Stimulated activated CD8-positive, alpha-beta memory T cell treated with anti-CD3 and anti-CD28 coated beads, Interleukin-7, amount 100 ng/mL, for 48 hours (primary cell): ENCODE measurements at regions not wholly inside any gene's neighbourhood (a gene's known extent, or its start where the extent isn't known, plus 50 kb on each side); places are given as distances from the start of the nearest gene placed in this dataset.

ENCODE experiments used
- DNase-seq, 2 donors: peaks; one replicate each; pipeline ENCODE4 v3.0.0-alpha.2; 2020; ENCODE audit warnings: low read depth in 1 of 2; ENCODE audit errors: extremely low read depth in 1 of 2

DNA sequence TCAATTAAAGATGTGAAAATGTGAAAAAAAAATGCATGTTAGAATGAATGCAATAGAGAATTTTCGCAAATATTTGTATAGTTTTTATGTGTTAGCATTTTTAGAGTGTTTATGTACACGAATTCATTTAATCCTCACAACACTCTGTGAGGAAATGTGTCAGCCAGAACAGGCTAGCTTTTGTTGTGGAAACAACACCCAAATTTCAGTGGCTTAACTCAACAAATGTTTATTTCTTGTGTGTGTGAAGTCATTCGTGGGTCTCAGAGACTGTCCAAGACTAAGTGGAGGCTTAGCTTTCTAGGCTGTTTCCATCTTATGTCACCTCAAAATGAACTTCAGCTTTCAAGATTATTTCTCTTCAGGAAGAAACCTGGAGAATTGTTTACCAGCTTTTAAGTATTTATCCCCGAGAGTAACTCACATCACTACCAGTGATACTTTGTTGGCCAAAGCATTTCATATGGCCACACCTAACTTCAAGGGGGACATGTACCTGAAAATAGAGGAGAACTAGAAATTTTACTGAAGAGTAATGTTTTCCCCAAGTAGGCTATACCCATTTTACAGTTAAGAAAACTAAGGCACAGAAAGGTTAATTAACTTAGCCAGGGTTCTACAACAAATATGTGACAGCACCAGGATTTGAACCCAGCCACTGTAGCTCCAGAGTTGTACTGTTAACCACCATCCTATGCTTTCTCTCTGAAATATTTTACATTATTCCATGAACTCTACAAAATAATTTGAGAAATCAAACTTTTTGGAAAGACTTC is 306.1 kb downstream of the QKI start:
- no peak for DNase-seq

DNA sequence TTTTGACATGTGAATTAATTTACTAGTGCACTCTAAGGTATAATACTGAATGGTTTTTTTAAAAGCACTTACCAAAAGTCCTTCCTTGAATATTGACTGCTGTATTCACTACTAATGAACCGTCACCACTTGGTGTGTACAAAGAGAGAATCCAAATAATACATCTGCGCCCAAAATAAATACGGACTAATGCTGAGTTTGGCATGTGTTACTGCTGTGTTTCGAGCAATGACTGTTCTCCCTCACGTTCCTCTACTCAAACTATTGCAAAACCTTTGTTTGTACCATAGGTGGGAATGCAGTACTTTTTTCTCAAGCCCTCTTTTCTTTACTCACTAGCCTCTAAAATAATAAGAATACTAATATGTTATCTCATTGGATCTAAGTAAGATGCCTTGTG is 305.5 kb downstream of the QKI start:
- no peak for DNase-seq

DNA sequence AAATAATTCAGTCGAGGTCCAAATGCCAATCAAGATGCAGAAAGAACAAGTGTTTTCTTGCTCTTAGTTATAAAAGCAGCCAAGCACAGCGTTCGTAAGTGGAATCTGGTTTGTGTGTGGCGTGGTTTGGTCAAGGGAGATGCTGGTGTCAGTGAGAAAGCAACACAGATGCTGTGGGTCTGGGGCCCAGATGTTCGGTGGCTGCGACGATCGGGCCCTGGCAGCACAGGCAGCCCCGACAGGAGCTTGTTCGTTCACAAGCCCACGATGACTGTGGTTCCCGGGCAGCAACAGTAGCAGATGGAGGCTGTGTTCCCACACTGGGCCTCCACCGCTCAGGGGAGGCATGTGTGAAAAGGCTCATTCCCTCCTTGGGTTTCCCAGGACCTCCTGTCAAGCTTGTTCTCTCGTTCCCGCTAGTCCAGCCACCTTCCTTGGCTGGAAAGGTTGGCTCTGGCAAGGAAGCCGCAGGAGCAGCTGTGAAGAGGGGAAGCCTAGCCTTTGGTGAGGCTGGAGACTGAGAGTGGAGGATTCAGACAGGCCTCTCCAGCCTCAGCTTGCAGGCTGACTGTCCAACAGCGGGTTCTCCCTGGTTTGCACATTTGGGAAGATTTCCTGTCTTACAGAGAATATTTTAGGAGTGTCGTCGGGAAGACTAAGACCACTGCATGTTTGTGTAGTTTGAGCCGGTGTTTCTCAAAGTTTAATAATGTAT is 304.7 kb downstream of the QKI start:
- no peak for DNase-seq

- no peak for DNase-seq
Observed at GRCh38 chr6:163718537-163718936, 304.0 kb downstream of the QKI start.

DNA sequence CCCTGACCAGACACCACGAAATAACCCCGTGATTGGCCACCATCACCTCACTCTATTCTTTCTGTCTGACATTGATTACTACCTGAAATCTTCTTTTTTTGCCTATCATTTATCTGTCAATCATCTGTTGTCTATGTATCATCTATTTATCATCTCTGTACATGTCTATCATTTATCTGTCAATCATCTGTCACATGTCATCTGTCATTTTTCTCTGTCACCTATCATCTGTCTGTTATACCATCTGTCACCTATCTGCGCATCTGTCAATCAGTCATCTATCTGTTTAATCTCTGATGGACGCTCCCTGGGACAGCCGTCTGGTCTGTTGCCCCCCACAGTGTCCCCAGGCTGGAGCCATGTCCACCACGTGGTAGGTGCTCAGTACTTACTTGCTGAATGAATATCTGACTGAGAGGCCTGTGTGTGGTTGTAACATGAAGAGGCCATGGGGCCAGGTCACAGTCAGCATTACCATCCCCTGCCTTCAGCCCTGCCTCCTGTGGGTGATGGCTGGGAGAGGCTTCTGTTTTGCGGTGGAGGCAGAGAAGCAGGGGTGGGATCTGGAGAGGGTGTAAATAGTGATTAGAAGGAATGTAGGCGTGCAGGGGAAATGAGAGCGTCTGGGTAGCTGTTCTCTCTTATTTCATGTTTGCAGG is 302.7 kb downstream of the QKI start:
- no peak for DNase-seq

GRCh38 chr6:163716690-163717089 is 302.2 kb downstream of the QKI start:
- no peak for DNase-seq

DNA sequence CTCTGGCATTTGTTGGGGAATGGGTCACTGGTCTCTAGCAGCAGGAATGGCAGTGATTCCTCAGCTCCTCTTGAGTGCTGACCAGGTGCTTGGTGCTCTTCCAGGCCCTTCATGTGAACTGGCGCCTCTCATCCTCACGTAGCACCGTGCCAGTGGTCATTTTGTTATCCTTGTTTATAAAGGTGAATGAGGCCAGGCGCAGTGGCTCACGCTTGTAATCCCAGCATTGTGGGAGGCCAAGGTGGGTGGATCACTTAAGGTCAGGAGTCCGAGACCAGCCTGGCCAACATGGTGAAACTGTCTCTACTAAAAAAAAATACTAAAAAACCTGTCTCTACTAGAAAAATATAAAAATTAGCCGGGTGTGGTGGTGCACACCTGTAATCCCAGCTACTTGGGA is 301.3 kb downstream of the QKI start:
- no peak for DNase-seq

DNA sequence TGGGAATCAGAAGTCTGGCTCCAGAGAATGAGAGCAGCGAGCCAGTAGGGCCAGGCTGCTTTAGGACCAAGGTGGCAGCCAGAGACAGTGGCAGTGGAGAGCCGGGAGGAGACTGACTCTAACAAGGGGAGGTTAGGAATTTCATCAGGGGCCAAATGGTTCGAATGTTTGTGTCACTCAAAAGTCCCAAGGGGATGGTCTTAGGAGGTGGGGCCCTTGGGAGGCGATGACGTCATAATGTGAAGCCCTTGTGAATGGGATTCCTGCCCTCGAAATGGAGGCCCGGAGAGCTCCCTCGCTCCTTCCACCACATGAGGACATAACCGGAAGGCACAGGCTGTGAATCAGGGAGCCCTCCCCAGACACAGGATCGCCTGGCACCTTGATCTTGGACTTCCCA is 299.7 kb downstream of the QKI start:
- no peak for DNase-seq

GRCh38 chr6:163712981-163713380 is 298.5 kb downstream of the QKI start:
- DNase-seq, result no peak

GRCh38 chr6:163712566-163712961 is 298.0 kb downstream of the QKI start:
- DNase-seq, result no peak

DNA sequence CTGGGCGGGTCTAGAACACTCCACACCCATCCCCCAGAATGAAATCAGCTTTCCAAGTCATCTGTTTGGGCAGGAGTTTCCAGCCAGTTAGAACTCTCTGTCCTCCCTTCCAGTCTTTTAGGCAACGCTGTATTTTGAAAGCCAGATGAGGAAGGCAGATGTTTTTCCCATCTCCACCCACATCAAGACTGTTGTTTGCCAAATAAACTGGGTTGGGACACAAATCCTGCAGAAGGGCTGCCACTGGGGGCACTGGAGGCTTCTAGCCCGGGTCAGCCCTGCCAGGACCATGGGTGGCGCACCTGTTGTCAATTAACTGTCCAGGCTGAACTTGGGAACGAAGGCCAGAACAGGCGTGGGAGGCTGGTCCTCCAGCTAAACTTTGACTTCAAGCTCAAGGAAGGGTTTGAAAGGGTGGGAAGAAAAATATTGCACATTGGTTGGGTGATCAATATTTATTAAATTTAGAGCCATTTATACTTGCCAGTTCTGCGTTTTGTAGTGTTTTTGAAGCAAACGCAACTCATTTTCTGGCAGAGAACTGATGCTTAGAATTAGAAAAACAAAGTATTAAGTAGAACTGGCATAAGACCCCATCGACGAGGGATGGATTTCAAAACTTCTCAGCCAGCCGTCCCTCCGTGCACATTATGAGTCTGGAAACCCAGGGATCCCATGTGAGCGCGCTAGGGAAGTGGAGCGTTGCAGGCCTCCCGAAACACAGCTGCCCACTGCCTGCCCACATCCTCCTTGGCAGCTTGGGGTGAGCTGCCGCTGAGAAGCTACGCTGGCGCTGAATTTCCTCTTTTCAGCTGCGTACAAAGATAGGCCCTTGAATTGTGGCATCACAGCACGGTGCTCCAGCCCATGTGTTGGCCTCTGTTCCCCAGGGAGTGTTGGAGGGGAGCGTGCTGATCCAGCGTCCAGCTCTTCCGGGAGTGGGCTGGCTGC is 297.4 kb downstream of the QKI start:
- no peak for DNase-seq

- DNase-seq, result no peak
Observed at GRCh38 chr6:163710532-163711470, 296.3 kb downstream of the QKI start.

DNA sequence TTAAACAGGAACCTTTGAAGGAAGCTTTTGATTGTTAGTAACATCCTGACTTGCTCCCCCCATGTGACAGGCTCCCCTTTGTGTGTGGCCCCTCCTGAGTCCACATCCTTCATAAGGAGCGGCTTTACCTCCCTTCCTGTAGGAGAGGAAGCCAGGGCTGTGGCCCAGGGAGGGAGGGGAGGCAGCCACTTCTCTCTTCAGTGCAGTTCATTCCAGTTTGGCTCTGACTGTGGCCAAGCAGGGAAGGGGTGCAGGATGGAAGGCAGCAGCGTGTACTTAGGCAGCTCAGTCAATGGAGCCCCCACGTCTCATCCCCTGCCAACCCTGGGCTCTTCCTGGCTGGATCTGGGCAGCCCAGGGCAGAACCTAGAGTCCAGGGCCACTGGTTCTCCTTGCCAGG is 295.2 kb downstream of the QKI start:
- DNase-seq, result no peak

GRCh38 chr6:163709255-163709654 is 294.7 kb downstream of the QKI start:
- no peak for DNase-seq

- DNase-seq, result no peak
Observed at GRCh38 chr6:163708466-163708865, 293.9 kb downstream of the QKI start.

DNA sequence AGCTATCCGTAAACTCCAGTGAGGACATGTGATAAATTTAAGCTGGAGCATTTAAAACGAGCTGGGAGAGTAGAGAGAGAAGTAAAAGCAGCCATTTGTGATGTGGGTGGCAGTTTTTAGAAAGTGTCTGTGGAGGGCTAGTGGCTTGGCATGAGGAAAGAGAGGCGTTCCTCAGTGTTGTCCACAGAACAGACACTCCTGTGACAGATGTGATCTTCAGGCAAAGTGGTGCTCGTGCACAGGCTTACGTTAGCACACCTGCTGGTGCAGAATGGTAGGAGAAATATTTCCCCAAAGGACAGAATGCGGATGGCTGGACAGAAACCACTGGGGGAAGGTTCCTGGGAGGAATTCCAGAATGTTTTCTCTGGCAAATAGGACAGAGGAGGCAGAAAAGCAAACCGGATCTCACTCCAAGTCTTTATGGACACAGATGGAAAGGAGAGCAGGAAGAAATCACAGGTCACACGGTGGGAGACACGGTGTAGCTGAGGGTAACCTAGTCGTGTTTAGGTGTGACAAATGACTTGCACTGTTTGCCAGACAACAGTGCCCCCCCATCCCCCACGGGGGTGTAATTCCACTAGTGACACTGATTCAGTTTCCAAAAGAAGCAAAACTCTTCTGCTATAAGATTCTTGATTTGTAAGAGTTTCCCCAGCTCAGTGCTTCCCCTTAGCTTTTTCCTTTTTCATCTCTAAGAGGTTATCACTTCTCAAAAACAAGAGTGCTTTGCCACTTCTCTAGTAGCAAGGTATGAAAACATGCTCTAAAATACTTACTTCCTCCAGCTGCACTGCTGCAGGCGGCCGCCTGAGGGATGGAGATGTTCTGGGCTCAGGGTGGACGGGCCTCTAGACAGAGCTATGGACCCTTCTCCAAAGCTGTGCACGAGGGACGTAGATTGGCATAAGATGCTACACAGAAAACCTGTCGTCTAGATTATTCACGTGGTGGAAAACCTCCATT is 293.2 kb downstream of the QKI start:
- DNase-seq, result no peak

- DNase-seq, result no peak
Observed at GRCh38 chr6:163706500-163707087, 292.1 kb downstream of the QKI start.

- DNase-seq, result no peak
Observed at GRCh38 chr6:163705923-163706322, 291.4 kb downstream of the QKI start.
